A673 (cell line): ENCODE measurements at regions not wholly inside any gene's neighbourhood (a gene's known extent, or its start where the extent isn't known, plus 50 kb on each side); places are given as distances from the start of the nearest gene placed in this dataset.

Source experiments
- BruUV-seq: library from RNA; stranded (reverse); fragments of 400-500 nt; replicated peaks from 2 replicates; lab custom pipeline; 2021; lab: Mats Ljungman, UMichigan
- CTCF ChIA-PET: fragments of 300-600 bp; sonication (Branson Sonifier 250); formaldehyde crosslinking; loops from one replicate; lab custom pipeline; 2022; ENCODE audit warnings: antibody characterized with exemption; lab: Charles Lee
- POLR2A ChIA-PET: fragments of 300-600 bp; sonication (Branson Sonifier 250); formaldehyde crosslinking; loops from one replicate; lab custom pipeline; 2022; ENCODE audit warnings: antibody characterized with exemption; ENCODE audit not compliant: low non-redundant PET; lab: Charles Lee
- DNase-seq: peaks from one replicate; pipeline ENCODE4 v3.0.0-alpha.2; 2015; ENCODE audit warnings: low spot score
- H3K27ac ChIP-seq: fragments of 200-600 bp; sonication (generic); 2 replicates; pipeline ENCODE4 v1.5.1; 2016; ENCODE audit warnings: mixed run types, low read depth, mild to moderate bottlenecking, mixed read lengths, antibody characterized with exemption, low read length; ENCODE audit not compliant: poor library complexity, severe bottlenecking
- H3K27me3 ChIP-seq: fragments of 200-600 bp; sonication (generic); replicated peaks from 2 replicates; pipeline ENCODE4 v1.6.1; 2017; ENCODE audit warnings: mixed run types, low read depth, mild to moderate bottlenecking, mixed read lengths, antibody characterized with exemption, low read length; ENCODE audit not compliant: insufficient read depth, poor library complexity
- H3K36me3 ChIP-seq: fragments of 200-600 bp; sonication (generic); 2 replicates; pipeline ENCODE4 v1.6.1; 2016; ENCODE audit warnings: mixed run types, mild to moderate bottlenecking, mixed read lengths, antibody characterized with exemption, low read length; ENCODE audit not compliant: insufficient read depth, poor library complexity, severe bottlenecking
- H3K4me1 ChIP-seq: fragments of 200-600 bp; sonication (generic); 2 replicates; pipeline ENCODE4 v1.6.1; 2017; ENCODE audit warnings: mixed run types, mild to moderate bottlenecking, mixed read lengths, antibody characterized with exemption, low read length; ENCODE audit not compliant: insufficient read depth, poor library complexity, severe bottlenecking
- H3K4me3 ChIP-seq: fragments of 200-600 bp; sonication (generic); 2 replicates; pipeline ENCODE4 v1.5.1; 2016; ENCODE audit warnings: low read depth, mixed run types, mild to moderate bottlenecking, mixed read lengths, low read length; ENCODE audit not compliant: poor library complexity, severe bottlenecking
- H3K9me3 ChIP-seq: fragments of 200-600 bp; sonication (generic); 2 replicates; pipeline ENCODE4 v1.6.1; 2016; ENCODE audit warnings: mixed run types, low read depth, mild to moderate bottlenecking, mixed read lengths, antibody characterized with exemption, low read length; ENCODE audit not compliant: poor library complexity, severe bottlenecking
- EZH2 ChIP-seq: fragments of 200-600 bp; sonication (generic); IDR thresholded peaks from 2 replicates; pipeline ENCODE4 v1.6.1; 2017; ENCODE audit warnings: borderline replicate concordance, low read depth, mild to moderate bottlenecking, mixed read lengths, antibody characterized with exemption, low read length; ENCODE audit not compliant: poor library complexity, severe bottlenecking
- intact Hi-C: fragments of 100-400 bp; cut with micrococcal nuclease; formaldehyde crosslinking; loops from one replicate; pipeline ENCODE4 v1.10.0; 2022; ENCODE audit not compliant: unreplicated experiment
- TF ChIP-seq, protein P1 (sequence below): fragments of 300-800, 200-600 bp; sonication (generic); conservative IDR thresholded peaks from 2 replicates; pipeline ENCODE4 v1.5.1; 2017; ENCODE audit warnings: low read depth, mild to moderate bottlenecking, antibody characterized with exemption, low read length, moderate library complexity, mixed read lengths

DNA sequence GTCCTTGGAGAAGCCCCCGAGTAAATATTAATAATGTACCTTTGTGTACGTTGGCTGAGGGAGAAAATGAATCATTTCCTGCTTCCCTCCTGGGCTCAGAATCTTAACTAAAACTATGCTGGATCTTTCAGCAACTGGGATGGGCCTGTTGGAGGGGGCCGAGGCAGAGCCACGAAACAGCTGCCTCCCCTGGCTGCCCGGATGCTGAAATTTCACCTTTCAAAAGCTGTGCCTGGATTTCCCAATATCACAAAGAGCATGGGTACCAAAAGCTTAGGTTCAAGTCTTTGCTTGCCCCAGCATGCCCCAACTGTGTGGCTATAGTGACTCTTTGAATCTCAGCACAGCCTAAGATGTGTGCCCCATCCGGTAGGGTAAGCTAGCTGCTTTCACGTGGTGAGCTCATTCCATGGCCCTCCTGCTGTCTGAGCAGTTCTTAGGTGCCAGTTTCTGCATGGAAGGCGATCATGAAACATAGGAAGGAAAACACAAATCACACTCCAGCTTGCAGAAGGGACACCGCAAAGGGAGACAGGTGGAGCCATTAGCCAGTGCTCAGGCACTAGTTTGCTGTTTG lies 473.5 kb downstream of the PTPRU start:
- H3K27ac ChIP-seq, result peak overlapping the region; percentile 83
- H3K4me1 ChIP-seq, result peaks cover 36% of the 10 kb centered on the region
- CTCF ChIA-PET, result interaction anchor here (0.6 kb wide), 2 partner anchors 470 to 573 kb away, joined by 4 to 9 read pairs; no protein-coding TSS in a partner anchor
- H3K9me3 ChIP-seq, result no peaks in the 10 kb centered on the region
- POLR2A ChIA-PET, result no interaction called here
- BruUV-seq, result no TSS peak
- no peaks in the 10 kb centered on the region for H3K36me3 ChIP-seq
- DNase-seq, result peak; percentile 74
- no peaks in the 10 kb centered on the region for H3K27me3 ChIP-seq
- no peak overlapping the region for H3K4me3 ChIP-seq
- intact Hi-C loops, result loop anchor here (2.0 to 5.0 kb wide), 5 partner anchors 83 to 673 kb away; no protein-coding TSS in a partner anchor
- TF ChIP-seq, protein P1, sequence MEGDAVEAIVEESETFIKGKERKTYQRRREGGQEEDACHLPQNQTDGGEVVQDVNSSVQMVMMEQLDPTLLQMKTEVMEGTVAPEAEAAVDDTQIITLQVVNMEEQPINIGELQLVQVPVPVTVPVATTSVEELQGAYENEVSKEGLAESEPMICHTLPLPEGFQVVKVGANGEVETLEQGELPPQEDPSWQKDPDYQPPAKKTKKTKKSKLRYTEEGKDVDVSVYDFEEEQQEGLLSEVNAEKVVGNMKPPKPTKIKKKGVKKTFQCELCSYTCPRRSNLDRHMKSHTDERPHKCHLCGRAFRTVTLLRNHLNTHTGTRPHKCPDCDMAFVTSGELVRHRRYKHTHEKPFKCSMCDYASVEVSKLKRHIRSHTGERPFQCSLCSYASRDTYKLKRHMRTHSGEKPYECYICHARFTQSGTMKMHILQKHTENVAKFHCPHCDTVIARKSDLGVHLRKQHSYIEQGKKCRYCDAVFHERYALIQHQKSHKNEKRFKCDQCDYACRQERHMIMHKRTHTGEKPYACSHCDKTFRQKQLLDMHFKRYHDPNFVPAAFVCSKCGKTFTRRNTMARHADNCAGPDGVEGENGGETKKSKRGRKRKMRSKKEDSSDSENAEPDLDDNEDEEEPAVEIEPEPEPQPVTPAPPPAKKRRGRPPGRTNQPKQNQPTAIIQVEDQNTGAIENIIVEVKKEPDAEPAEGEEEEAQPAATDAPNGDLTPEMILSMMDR, result no peak
- no peak for TF ChIP-seq EZH2

DNA sequence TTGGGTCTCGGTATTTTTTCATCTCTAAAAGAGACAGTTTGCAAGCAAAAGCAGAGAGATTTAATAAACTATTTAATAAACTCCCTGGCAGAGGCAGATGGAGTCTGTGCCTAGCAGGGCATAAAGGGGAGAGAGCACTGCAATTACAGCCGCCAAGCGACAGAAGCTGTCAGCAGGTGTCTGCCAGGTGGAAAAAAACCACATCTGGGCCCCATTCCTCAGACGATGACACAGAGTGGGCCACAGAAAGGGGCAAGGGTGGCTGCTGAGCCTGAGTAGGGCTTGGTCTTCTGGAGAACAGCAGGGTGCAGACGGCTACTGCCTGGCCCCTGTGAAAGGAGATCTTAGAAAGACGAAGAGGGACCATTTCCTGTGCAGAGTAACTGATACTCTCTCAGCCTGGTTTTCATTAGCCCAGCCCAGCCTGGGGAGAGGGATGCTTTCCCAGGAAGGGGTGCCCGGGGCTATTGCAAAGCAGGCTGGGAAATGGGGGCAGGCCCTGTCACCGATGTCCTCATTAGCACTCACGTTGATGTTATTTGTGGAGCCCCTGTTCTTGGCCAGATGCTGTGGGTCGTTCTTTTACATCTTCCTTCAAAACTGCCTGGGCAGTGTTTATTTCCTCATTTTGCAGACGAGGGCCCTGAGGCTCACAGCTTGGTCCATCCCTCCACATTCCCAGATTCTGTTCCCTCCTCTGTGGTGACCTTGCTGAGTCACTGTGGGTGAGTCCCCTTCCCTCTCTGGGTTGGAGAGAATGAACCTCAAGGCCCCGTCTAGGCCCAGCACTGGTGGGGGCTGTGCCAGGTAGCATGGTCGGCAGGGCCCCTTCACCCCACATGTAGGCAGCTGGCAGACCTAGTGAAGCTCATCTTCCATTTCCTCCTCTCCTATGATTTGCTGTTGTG lies 472.7 kb downstream of the PTPRU start:
- Histone ChIP-seq H3K27ac (peak overlapping the region; percentile 83), H3K4me3 (no peak overlapping the region), H3K36me3 (no peaks in the 10 kb centered on the region), H3K27me3 (no peaks in the 10 kb centered on the region), H3K4me1 (peaks cover 36% of the 10 kb centered on the region), H3K9me3 (no peaks in the 10 kb centered on the region)
- TF ChIP-seq, protein P1, result no peak
- TF ChIP-seq EZH2, result no peak
- intact Hi-C loops, result loop anchor here (2.0 to 5.0 kb wide), 5 partner anchors 83 to 673 kb away; no protein-coding TSS in a partner anchor
- peak; percentile 92 for DNase-seq
- no TSS peak for BruUV-seq
- ChIA-PET CTCF (interaction anchor here (0.5 to 0.6 kb wide), 3 partner anchors 368 to 574 kb away, joined by 3 to 9 read pairs (median 4); no protein-coding TSS in a partner anchor), POLR2A (no interaction called here)

DNA sequence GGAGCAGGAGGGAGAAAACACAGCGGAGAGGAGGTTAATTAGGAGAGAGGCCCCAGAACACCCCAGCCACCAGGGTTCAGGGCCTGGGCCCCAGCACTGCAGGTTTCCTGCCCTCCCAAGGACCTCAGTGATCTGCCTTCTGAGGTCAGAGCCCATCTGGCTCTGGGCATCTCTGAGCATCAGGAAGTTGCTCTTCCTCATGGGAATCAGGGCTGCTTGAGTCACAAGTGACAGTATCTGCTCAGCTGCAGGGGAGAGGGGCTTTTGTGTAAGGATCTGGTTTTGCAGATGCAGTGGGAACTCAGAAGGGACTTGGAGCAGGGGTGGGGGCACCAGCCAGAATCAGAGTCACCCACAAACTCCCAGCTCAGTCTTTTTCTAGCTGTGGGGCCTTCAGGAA lies 472.1 kb downstream of the PTPRU start:
- no TSS peak for BruUV-seq
- intact Hi-C loops, result loop anchor here (2.0 to 5.0 kb wide), 5 partner anchors 84 to 674 kb away; no protein-coding TSS in a partner anchor
- H3K4me1 ChIP-seq, result peaks cover 36% of the 10 kb centered on the region
- DNase-seq, result peak; percentile 58
- H3K27ac ChIP-seq, result peak overlapping the region; percentile 83
- H3K27me3 ChIP-seq, result no peaks in the 10 kb centered on the region
- H3K36me3 ChIP-seq, result no peaks in the 10 kb centered on the region
- TF ChIP-seq, protein P1, result no peak
- TF ChIP-seq EZH2, result no peak
- H3K4me3 ChIP-seq, result no peak overlapping the region
- CTCF ChIA-PET, result interaction anchor here (0.5 to 0.6 kb wide), 2 partner anchors 368 to 374 kb away, joined by 3 read pairs; no protein-coding TSS in a partner anchor
- POLR2A ChIA-PET, result no interaction called here
- no peaks in the 10 kb centered on the region for H3K9me3 ChIP-seq
